8988T (cell line): ENCODE measurements at regions not wholly inside any gene's neighbourhood (a gene's known extent, or its start where the extent isn't known, plus 50 kb on each side); places are given as distances from the start of the nearest gene placed in this dataset.

Source experiments
- DNase-seq: peaks from one replicate; pipeline ENCODE4 v3.0.0; 2011

DNA sequence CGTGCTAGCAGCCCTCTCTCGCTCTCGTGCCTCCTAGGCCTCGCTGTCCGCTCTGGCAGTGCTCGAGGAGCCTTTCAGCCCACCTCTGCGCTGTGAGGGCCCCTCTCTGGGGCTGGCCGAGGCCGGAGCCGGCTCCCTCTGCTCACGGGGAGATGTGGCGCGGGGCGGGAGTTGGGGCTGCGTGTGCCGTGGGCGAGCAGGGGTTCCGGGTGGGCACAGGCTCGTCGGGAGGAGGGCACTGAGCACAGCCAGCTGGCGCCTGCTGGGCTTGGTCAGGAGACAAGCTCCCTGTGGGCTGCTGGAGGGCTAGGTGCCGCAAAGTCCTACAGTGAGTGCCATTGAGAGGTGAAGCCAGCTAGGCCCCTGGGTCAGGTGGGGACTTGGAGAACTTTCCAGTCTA lies 994.5 kb downstream of the C4orf33 start:
- no peak for DNase-seq

DNA sequence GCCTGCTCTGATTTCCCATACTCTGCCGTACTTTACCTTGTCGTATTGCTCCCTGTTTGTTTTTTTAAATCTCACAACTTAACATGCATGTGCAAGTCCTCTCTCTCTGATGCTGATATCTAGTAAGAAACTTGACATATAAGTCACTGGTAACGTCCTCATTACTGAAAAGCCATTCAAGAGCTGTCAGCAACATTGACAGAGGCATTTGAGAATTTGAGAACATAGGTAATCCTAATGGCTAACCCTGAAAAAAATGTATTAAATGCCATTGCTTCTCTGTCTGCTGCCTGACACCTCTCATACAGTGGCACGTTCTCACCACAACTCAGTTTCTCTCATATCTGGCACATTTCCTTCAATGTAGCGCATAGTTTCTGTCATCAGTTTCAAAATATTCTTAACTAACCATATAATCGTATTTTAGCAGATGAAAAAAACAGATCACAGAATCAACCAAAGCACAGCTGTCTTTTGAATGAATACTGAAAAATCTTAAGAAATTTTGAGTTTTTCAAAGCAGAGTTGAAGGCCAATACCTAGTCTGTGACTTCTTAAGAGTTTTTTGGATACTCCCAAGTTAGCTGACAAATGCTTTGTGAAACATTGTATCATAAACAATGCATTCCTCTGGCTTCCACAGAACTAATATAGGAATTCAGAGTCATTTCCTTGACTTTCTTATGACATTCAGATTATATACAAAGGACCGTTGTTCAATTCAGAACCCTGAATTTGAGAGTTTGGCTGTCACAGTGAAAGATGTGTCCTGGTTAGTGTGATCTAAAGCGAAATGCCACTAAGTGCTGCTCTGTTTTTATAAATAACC lies 996.4 kb downstream of the C4orf33 start:
- no peak for DNase-seq

- no peak for DNase-seq
These were observed 1003.2 kb downstream of the C4orf33 start for GRCh38 chr4:130099105-130099504.

- no peak for DNase-seq
These were observed 1014.2 kb downstream of the C4orf33 start for GRCh38 chr4:130110189-130110588.

GRCh38 chr4:130110770-130111169 lies 1014.8 kb downstream of the C4orf33 start:
- DNase-seq: no peak

GRCh38 chr4:130124066-130124465 lies 1028.1 kb downstream of the C4orf33 start:
- DNase-seq: no peak

DNA sequence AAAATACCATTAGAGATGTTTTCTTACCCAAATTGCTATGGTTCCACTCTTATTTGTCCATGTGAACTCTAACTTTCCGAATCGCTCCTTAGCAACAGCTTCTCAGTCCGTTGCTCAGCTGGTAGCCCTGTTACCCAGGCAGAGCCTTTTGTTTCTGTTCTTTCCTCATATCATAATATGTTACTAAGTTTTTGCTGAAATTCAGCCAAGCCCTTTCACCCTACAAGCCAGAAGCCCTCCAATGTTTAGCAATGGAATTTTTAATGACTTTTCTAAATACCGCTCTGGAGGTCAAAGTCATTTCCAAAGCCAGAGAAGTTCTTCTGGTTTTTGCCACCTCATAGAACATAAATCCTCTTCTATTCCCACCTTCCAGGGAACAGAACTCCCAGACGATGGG lies 1029.5 kb downstream of the C4orf33 start:
- DNase-seq: no peak

- DNase-seq: no peak
These were observed 1031.3 kb downstream of the C4orf33 start for GRCh38 chr4:130127297-130127696.

DNA sequence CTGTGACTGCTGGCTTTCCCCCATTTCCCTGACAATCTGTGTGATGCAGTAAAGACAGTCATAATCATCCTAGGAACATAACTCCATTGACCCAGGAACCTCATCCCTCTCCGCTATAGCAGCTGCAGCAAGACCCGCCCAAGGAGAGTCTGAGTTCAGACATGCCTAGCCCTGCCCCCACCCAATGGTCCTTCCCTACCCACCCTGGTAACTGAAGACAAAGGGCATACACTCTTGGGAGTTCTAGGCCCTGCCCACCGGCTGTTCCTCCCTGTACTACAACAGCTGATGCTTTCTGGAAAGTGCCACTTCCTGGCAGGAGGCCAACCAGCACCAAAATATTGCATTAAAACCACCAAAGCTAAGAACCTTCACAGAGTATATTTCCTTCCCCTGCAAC lies 1035.6 kb downstream of the C4orf33 start:
- DNase-seq: no peak

DNA sequence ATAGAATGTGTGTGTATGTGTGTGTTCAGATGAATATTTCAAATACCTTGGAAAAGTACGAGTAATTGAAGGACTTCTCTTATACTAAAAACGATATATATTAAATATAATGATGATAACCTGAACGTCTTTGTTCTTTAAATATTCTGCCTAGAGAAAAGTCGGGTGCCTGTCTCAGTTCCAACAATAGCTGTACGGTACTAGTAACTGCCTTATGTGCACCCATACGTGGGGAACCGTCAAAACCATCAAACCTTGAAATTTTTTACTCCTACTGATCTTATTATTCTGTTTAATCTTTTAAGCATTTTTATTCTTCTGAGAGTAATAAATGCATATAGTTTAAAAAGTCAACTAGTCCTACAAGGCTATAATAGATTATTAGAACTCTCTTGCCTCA lies 1045.7 kb downstream of the C4orf33 start:
- DNase-seq: no peak

GRCh38 chr4:130143656-130144055 lies 1047.7 kb downstream of the C4orf33 start:
- DNase-seq: no peak

DNA sequence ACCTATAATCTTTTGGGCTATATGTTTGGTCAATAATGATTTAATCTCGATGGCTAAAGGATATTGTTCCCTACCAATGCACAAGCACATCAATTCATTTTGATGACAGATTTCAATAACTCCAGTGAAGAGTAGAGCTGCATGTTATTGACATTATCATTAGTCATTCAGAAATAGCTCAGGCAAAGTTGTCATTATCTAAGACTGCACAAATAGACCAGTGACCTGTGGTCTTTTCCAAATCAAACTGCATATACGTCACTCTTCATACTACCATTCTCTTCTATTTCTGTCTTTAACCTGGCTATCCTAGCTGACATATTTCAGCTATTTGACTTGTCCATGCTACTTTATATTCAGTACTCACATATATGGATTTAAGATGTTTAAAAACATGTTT lies 1050.8 kb downstream of the C4orf33 start:
- DNase-seq: no peak

DNA sequence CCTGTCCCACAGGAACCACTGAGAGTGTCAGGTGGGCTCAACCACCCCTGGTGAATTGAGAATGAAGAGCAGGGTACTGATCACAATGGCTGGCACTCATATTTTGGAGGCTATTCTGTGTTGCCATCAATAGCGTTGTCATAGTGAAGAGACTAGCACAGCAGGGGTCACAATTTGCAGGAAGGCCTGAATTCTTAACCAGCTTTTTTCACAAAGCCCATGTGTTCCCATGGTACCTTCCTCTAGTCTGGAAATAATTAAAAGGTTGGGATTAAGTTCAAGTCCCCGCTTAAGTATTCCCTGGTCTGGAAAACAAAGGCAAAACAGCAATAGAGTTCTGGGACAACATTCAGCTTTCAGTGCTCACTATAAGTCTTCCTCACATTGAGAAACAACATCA lies 1051.7 kb downstream of the C4orf33 start:
- DNase-seq: no peak

DNA sequence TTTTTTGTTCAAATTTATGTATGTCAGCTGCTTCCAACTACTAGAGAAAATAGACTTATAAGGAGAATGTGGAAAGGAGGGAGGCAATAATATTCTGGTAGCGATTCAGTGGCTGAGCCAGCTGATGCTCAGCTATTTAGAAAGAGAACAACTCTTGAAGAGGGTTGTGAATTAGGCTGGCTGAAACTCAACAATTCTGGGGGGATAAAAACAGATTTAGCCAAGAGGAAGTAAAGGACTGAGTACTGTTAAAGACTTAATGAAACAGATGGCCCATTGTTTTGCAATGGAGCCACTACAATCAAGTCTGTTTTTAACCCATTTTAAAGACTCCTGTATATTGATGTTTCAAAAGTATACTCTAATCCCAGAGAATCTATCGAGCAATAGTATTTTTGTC lies 1058.9 kb downstream of the C4orf33 start:
- no peak for DNase-seq

GRCh38 chr4:130163701-130164100 lies 1067.7 kb downstream of the C4orf33 start:
- DNase-seq: no peak

DNA sequence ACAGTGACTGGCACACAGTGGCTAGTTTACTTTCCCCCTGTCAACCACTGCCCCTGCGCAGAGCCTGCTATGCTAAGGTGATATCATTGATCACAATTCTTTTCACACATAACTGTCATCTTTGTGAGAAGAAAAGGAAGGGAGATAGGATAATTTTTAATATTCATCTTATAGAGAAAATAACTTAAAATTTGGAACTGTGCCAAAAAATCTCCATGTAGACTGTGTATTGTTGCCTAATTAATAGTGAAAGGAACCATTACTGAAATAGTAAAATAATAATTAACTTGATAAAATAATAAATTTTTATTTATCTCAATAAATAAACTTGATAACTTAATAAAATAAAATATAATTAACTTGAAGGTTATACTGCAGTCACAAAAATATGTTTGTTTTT lies 1069.4 kb downstream of the C4orf33 start:
- DNase-seq: no peak

DNA sequence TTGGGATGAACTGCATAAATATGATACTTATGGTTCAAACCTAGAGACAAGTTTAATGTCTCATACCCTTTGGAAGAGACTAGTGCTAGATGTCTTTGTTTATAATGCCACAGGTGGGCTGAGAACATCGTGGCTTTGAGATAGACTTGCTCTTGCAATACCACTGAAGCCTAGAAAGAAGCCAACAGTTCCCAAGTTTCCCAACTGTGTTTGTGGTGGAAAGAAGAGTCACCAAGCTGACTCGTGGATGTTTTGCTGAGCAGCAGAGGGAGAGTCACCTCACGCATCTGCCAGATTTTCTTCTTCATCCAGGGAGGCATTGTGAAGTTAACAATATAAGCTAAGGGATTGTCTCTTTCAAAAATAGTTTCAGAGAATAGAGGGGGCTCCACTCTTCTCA lies 1076.2 kb downstream of the C4orf33 start:
- no peak for DNase-seq

GRCh38 chr4:130178106-130178505 lies 1082.2 kb downstream of the C4orf33 start:
- no peak for DNase-seq

DNA sequence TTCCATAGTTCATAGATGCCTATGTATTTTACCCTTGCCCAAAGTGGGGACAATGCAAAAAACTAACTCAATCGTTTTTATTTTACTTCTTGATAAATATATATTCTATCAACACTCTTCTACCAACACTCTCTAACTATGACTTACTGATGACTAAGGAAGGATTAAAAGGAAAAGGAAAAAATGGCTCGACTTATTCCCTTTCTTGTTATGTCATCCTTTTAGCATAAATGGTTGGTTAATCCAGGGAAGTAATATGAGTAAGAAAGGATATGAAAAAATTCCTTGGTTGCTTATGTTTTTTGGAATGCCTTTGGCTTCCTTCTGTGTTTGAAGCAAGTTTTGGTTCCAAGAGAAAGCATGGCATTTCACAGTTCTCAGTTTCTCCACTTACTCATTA lies 1087.1 kb downstream of the C4orf33 start:
- DNase-seq: no peak

DNA sequence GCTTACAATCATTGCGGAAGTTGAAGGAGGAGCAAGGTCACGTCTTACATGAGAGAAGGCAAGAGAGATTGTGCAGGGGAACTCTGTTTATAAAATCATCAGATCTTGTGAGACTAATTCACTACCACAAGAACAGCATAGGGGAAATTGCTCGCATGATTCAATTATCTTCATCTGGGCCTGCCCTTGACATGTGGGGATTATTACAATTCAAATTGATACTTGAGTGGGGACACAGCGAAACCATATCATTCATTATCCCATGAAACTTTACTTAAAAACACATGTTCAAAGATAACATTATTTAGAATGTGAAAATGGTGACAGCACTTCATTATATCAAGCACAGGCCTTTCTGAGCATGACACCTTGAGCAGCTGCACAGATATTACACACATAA lies 1087.8 kb downstream of the C4orf33 start:
- DNase-seq: no peak

GRCh38 chr4:130185123-130185522 lies 1089.2 kb downstream of the C4orf33 start:
- DNase-seq: no peak

- no peak for DNase-seq
These were observed 1091.0 kb downstream of the C4orf33 start for GRCh38 chr4:130186931-130187330.

DNA sequence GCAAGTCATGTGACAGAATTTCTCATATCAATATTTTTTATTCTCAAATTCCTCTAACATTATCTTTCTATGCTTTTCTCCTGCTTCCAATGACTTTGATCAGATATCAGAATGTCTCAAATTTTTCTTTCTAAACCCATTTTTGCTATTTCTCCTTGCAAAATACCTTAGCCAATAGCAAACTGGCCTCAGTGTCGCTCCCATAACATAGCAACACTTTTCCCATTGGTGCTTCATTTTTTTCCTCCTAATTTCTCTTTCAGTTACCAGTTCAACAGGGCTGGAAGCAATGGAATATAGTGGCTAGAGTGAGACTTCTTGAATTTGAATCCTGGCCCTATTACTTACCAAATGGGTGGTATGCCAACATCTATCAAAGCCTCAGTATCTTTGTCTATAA lies 1091.6 kb downstream of the C4orf33 start:
- DNase-seq: no peak

GRCh38 chr4:130192787-130193186 lies 1096.8 kb downstream of the C4orf33 start:
- no peak for DNase-seq

DNA sequence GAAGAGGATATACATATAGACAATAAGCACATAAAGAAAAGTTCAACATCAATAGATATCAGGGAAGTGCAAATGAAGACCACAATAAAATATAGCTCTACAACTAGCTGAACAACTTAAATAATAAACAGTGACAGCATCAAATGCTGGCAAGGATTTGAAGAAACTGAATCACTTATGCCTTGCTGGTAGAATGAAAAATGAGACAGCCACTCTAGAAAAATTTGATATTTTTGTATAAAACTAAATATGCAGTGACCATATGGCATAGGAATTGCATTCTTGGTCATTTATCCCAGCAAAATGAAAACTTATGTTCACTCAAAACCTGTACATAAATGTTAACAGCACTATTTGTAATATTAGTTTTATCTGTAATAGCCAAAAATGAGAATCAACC lies 1102.0 kb downstream of the C4orf33 start:
- DNase-seq: no peak
